Uterus (tissue), 2 donors: ENCODE measurements at regions not wholly inside any gene's neighbourhood (a gene's known extent, or its start where the extent isn't known, plus 50 kb on each side); places are given as distances from the start of the nearest gene placed in this dataset.

Experiments
- CTCF ChIP-seq, 4 experiments: fragments of 200-600 bp in 2 of 4; fragments of 450-650 bp in 2 of 4; sonication (generic) in 2 of 4; IDR thresholded peaks; one replicate each; pipeline ENCODE4 v1.5.1; 2016 to 2019; ENCODE audit warnings: antibody characterized with exemption in 4 of 4, mild to moderate bottlenecking in 2 of 4, moderate library complexity in 1 of 4
- POLR2A ChIP-seq, 2 donors: fragments of 450-650 bp; IDR thresholded peaks; one replicate each; pipeline ENCODE4 v1.6.1; 2016; ENCODE audit warnings: antibody characterized with exemption in 2 of 2, mild to moderate bottlenecking in 1 of 2, moderate library complexity in 1 of 2

- no peak for TF ChIP-seq CTCF (IDR thresholded peaks at IDR 0.05)
- TF ChIP-seq POLR2A (IDR thresholded peaks at IDR 0.05) = no peak
Measured at GRCh38 chr15:69753867-69754266, 301.2 kb downstream of the RPLP1 start.
